ENCODE measurements at regions not wholly inside any gene's neighbourhood (a gene's known extent, or its start where the extent isn't known, plus 50 kb on each side); places are given as distances from the start of the nearest gene placed in this dataset.

- TF ChIP-seq, protein P1, sequence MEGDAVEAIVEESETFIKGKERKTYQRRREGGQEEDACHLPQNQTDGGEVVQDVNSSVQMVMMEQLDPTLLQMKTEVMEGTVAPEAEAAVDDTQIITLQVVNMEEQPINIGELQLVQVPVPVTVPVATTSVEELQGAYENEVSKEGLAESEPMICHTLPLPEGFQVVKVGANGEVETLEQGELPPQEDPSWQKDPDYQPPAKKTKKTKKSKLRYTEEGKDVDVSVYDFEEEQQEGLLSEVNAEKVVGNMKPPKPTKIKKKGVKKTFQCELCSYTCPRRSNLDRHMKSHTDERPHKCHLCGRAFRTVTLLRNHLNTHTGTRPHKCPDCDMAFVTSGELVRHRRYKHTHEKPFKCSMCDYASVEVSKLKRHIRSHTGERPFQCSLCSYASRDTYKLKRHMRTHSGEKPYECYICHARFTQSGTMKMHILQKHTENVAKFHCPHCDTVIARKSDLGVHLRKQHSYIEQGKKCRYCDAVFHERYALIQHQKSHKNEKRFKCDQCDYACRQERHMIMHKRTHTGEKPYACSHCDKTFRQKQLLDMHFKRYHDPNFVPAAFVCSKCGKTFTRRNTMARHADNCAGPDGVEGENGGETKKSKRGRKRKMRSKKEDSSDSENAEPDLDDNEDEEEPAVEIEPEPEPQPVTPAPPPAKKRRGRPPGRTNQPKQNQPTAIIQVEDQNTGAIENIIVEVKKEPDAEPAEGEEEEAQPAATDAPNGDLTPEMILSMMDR (IDR thresholded peaks at IDR 0.05) = no peak
- no peak for TF ChIP-seq POLR2A (IDR thresholded peaks at IDR 0.05)
These were observed 149.2 kb downstream of the NPIPB5 start for GRCh38 chr16:22659933-22660332.

All from right lobe of liver (tissue), 4 donors.